GM12874 (cell line): ENCODE measurements at regions not wholly inside any gene's neighbourhood (a gene's known extent, or its start where the extent isn't known, plus 50 kb on each side); places are given as distances from the start of the nearest gene placed in this dataset.

ENCODE experiments used
- CTCF ChIP-seq: IDR thresholded peaks from 2 replicates; pipeline ENCODE4 v1.5.1; 2011; ENCODE audit warnings: low read depth, mild to moderate bottlenecking, control low read depth, low read length, moderate library complexity; ENCODE audit not compliant: insufficient read depth

GRCh38 chr5:121741156-121741555, 110.5 kb upstream of the FTMT start:
- no peak for TF ChIP-seq CTCF

- no peak for TF ChIP-seq CTCF
Observed at GRCh38 chr5:121744577-121744976, 107.1 kb upstream of the FTMT start.

GRCh38 chr5:121745407-121745806, 106.3 kb upstream of the FTMT start:
- TF ChIP-seq CTCF, result no peak

- TF ChIP-seq CTCF, result no peak
Observed at GRCh38 chr5:121746763-121747162, 104.9 kb upstream of the FTMT start.

GRCh38 chr5:121748686-121749085, 103.0 kb upstream of the FTMT start:
- TF ChIP-seq CTCF, result no peak

GRCh38 chr5:121752149-121752548, 99.5 kb upstream of the FTMT start:
- TF ChIP-seq CTCF, result no peak

- TF ChIP-seq CTCF, result no peak
Observed at GRCh38 chr5:121755266-121755665, 96.4 kb upstream of the FTMT start.

- TF ChIP-seq CTCF, result no peak
Observed at GRCh38 chr5:121757753-121758152, 93.9 kb upstream of the FTMT start.
